GM12873 (cell line): ENCODE measurements at regions not wholly inside any gene's neighbourhood (a gene's known extent, or its start where the extent isn't known, plus 50 kb on each side); places are given as distances from the start of the nearest gene placed in this dataset.

Experiments
- TF ChIP-seq, protein P1 (sequence below): IDR thresholded peaks from 2 replicates; pipeline ENCODE4 v1.5.1; 2012; ENCODE audit warnings: low read depth, mild to moderate bottlenecking, moderate library complexity, low read length, control low read depth; ENCODE audit not compliant: insufficient read depth; ENCODE audit errors: missing control alignments

DNA sequence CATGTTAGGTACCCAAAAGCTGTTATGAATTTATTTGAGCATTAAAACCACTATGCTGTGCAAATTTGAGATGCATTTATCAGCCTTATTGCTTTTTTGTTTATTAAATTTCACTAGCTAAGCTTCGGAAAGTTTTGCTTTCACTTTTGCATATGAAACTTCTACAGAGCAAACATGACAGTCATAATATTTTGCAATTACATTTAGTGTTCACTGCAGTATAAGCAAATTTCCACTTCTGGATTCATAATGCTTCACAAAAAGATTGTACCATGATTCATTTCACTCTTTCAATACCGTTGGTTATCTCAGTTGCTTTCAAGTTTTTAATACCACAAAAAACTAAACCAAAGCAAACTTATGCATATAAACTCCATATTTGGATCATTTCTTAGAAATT, 228.7 kb upstream of the SLC8A1 start:
- TF ChIP-seq, protein P1, sequence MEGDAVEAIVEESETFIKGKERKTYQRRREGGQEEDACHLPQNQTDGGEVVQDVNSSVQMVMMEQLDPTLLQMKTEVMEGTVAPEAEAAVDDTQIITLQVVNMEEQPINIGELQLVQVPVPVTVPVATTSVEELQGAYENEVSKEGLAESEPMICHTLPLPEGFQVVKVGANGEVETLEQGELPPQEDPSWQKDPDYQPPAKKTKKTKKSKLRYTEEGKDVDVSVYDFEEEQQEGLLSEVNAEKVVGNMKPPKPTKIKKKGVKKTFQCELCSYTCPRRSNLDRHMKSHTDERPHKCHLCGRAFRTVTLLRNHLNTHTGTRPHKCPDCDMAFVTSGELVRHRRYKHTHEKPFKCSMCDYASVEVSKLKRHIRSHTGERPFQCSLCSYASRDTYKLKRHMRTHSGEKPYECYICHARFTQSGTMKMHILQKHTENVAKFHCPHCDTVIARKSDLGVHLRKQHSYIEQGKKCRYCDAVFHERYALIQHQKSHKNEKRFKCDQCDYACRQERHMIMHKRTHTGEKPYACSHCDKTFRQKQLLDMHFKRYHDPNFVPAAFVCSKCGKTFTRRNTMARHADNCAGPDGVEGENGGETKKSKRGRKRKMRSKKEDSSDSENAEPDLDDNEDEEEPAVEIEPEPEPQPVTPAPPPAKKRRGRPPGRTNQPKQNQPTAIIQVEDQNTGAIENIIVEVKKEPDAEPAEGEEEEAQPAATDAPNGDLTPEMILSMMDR = no peak

DNA sequence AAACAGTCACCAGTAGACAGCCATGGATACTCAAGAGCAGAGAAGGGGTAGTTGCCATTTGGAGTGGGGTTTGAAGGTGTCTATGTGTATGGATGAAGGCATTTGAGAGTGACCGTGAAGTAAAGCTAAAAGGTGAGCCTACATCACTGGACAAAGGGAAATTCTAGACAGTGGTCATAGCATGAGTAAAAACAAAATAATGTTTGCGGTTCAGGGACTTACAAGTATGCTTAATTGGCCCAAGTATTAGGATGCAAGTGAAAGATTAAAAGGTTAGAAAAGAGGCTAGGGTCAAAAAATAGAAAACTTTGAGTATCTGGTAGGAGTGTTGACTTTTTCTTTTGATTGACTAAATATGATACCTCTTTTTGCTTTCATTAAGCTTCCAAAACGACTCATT, 238.1 kb upstream of the SLC8A1 start:
- TF ChIP-seq, protein P1 = no peak

DNA sequence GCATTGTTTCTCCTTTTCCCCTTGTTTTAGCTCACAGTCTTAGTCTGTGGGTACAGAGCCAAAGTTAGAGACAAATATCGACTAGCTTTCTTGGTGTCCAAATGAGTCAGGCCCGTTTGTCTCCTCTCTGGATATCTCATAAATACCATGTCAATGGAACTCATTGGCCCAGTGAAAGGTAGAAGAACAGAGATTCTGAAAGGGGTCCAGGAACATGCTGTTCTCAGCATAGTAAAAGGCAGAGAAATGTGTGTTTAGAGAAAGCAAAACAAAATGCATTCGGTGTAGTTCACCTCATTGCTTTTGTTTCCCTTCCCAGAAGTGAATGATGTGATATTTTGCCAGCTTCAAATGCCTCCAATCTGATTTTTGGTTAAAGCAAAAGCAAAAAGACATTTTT, 238.6 kb upstream of the SLC8A1 start:
- TF ChIP-seq, protein P1 = no peak

DNA sequence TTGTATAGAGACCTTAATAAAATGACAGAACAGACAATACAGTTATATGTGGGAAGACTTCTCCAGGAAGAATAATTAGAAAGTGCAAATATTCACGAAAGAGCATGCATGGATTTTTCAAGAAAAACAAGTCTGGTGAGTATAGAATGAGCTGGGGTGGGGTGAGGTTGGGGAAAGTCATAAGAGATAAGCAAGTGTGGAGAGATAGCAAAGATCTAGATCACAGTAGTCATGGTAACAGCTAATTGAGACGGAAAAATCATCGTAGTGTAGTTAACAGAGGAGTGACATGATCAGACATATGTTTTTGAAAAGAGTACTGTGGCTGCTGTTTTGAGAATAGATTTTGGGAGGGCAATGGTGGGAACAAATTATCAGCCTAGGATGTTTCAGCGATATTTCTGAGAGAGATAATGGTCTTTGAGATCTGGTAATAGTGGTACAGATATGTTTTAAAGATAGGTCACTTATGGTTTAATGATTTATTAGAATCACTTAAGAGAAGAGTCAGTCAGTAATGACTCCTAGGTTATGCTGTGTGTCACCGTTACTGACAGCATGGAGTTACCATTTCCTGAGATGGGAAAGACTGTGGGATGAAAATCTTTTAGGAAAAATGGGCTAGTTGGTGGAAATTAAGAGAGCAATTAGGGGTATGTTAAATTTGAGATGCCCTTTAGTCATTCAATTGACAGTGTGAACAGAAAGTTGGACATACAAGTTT, 248.5 kb upstream of the SLC8A1 start:
- TF ChIP-seq, protein P1 = no peak

DNA sequence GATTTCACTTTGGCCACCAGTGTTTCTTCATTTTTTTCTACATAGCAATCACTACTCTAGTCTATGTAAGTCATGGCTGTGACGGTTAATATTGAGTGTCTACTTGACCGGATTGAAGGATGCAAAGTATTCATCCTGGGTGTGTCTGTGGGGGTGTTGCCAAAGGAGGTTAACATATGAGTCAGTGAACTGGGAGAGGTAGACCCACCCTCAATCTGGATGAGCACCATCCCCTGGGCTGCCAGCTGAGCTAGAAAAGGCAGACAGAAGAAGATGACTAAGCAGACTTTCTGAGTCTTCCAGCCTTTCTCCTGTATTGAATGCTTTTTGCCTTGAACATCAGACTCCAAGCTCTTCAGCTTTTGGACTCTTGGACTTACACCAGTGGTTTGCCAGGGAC, 265.0 kb upstream of the SLC8A1 start:
- TF ChIP-seq, protein P1 = no peak

DNA sequence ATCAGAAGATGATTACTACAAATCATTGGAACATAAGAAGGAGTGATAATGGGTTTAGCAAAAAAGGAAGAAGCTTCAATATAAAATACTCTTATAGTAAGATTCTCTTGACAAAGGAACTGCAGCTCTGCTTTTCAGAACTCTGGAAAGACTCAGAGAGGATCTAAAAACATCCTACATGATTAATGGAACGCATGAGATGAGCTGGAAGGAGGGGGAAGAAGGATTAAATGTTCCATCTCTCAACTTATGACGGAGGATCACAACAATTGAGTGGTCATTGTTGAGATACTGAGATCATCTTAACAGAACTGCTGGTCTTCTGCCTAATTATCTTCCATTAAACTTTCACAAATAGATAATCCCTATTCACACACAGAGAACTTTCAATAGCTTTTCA, 267.5 kb upstream of the SLC8A1 start:
- TF ChIP-seq, protein P1 = no peak

DNA sequence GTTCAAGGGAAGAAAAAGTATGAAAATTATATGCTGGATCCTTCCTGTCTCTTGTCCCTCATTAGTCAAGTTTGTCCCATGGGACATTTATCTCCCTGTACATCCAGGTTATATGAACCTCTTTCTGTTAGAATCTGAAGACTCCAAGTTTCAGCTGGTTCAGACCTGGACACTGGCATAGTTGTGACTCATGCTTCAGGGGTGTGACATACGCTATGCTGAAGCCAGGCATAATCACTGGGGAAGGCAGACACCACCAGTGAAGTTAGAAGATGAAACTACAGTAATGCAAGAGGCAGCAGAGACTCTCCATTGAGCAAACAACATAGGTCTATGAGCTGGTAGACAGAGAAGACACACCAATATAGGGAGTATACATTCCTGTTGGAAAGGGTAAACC, 269.7 kb upstream of the SLC8A1 start:
- TF ChIP-seq, protein P1 = no peak
